HepG2 (cell line): ENCODE measurements at regions not wholly inside any gene's neighbourhood (a gene's known extent, or its start where the extent isn't known, plus 50 kb on each side); places are given as distances from the start of the nearest gene placed in this dataset.

Experiments used
- ATAC-seq: fragments of 200-7000 bp; cut with Tn5 transposase; 3 replicates; pipeline ENCODE4 v1.9.1; 2020; ENCODE audit warnings: mild to moderate bottlenecking, moderate library complexity
- BruUV-seq: library from RNA; stranded (reverse); fragments of 400-500 nt; replicated peaks from 2 replicates; lab custom pipeline; 2021; lab: Mats Ljungman, UMichigan
- CTCF ChIA-PET: fragments of 300-600 bp; formaldehyde crosslinking; extraction: SDS; loops from one replicate; lab custom pipeline; 2021; ENCODE audit warnings: low total read pairs, inconsistent platforms, low intra/inter-chr PET ratio; lab: Yijun Ruan, JAX
- POLR2A ChIA-PET: fragments of 350-600 bp; sonication (Branson Sonifier 250); formaldehyde crosslinking; loops from one replicate; lab custom pipeline; 2020; ENCODE audit warnings: antibody characterized with exemption, inconsistent platforms; lab: Yijun Ruan, JAX
- DNase-seq: peaks from one replicate; pipeline ENCODE4 v3.0.0-alpha.2; 2015; ENCODE audit warnings: low spot score
- FAIRE-seq: peaks from 3 replicates; lab custom pipeline; 2011; peaks lifted over from hg19 to GRCh38; lab: Jason Lieb, UNC
- H2AFZ ChIP-seq: one replicate; pipeline ENCODE4 v1.6.1; 2011; ENCODE audit warnings: low read length, inconsistent platforms
- H3K27ac ChIP-seq: fragments of 300-600 bp; 3 replicates; pipeline ENCODE4 v1.8.0; 2011; ENCODE audit warnings: mixed run types, mild to moderate bottlenecking, mixed read lengths, low read length, inconsistent platforms; ENCODE audit not compliant: insufficient read depth; ENCODE audit errors: extremely low read length
- H3K27me3 ChIP-seq, 2 experiments: fragments of 200-600 bp in 1 of 2; 2 replicates in 1 of 2; 3 replicates in 1 of 2; pipeline versions ENCODE4 v1.6.0 to v1.8.0; 2011; ENCODE audit warnings: low read length in 2 of 2, mild to moderate bottlenecking in 2 of 2, moderate library complexity in 2 of 2, inconsistent platforms in 1 of 2; ENCODE audit not compliant: insufficient read depth in 2 of 2, control insufficient read depth in 1 of 2
- H3K36me3 ChIP-seq, 2 experiments: fragments of 200-600 bp in 1 of 2; replicated peaks in 1 of 2; 2 replicates in 1 of 2; 3 replicates in 1 of 2; pipeline versions ENCODE4 v1.5.1 to v1.8.0; 2011; ENCODE audit warnings: low read length in 2 of 2, inconsistent platforms in 1 of 2; ENCODE audit not compliant: insufficient read depth in 2 of 2, control insufficient read depth in 1 of 2
- H3K4me1 ChIP-seq: 2 replicates; pipeline ENCODE4 v1.5.1; 2012; ENCODE audit warnings: low read length, inconsistent platforms; ENCODE audit not compliant: insufficient read depth
- H3K4me2 ChIP-seq: 2 replicates; pipeline ENCODE4 v1.6.0; 2011; ENCODE audit warnings: low read depth, low read length, inconsistent platforms
- H3K4me3 ChIP-seq, 3 experiments: fragments of 200-600 bp in 1 of 3; sonication (generic), shearing (Covaris generic) in 1 of 3; replicated peaks in 1 of 3; 2 replicates each; pipeline ENCODE4 v1.5.1; 2011 to 2016; ENCODE audit warnings: low read length in 3 of 3, inconsistent platforms in 2 of 3, low read depth in 2 of 3, mild to moderate bottlenecking in 2 of 3, control low read depth in 1 of 3, mixed read lengths in 1 of 3; ENCODE audit not compliant: insufficient read depth in 1 of 3
- H3K79me2 ChIP-seq: one replicate; pipeline ENCODE4 v1.6.1; 2011; ENCODE audit warnings: low read length, inconsistent platforms; ENCODE audit not compliant: insufficient read depth
- H3K9ac ChIP-seq: 2 replicates; pipeline ENCODE4 v1.6.0; 2011; ENCODE audit warnings: mild to moderate bottlenecking, low read depth, low read length, inconsistent platforms; ENCODE audit not compliant: insufficient read depth
- H3K9me3 ChIP-seq: 2 replicates; pipeline ENCODE4 v1.5.1; 2012; ENCODE audit warnings: mild to moderate bottlenecking, low read length
- H4K20me1 ChIP-seq: 2 replicates; pipeline ENCODE4 v1.6.0; 2011; ENCODE audit warnings: inconsistent platforms, mild to moderate bottlenecking, low read length, moderate library complexity; ENCODE audit not compliant: insufficient read depth
- HIVEP1 ChIP-seq: sonication (generic); formaldehyde crosslinking; IDR thresholded peaks from 2 replicates; pipeline ENCODE4 v1.4.0; 2020; ENCODE audit warnings: mild to moderate bottlenecking, missing genetic modification reagents
- MAFK ChIP-seq, 2 experiments: IDR thresholded peaks in 1 of 2; conservative IDR thresholded peaks in 1 of 2; 2 replicates each; pipeline ENCODE4 v1.6.1; 2011; ENCODE audit warnings: improper control_type of control experiment in 2 of 2, low read length in 2 of 2
- ZFP36L2 ChIP-seq: sonication (generic); formaldehyde crosslinking; IDR thresholded peaks from 2 replicates; pipeline ENCODE4 v1.4.0; 2020; ENCODE audit warnings: missing genetic modification reagents
- WGBS: methylation state at CpG from one replicate; pipeline ENCODE4 v1.1.6; 2017; ENCODE audit warnings: low lambda C conversion rate; 5-methylcytosine and 5-hydroxymethylcytosine counted together
- in situ Hi-C: cut with HindIII; loops from 2 replicates; pipeline ENCODE4 v1.10.0; 2017; ENCODE audit warnings: low pct_unique_long_range_greater_than_20kb; ENCODE audit not compliant: extremely low pct_ligation_motif_present
- intact Hi-C: fragments of 100-400 bp; cut with micrococcal nuclease; formaldehyde crosslinking; loops from one replicate; pipeline ENCODE4 v1.10.0; 2022; ENCODE audit not compliant: unreplicated experiment
- TF ChIP-seq, protein P1 (sequence below): IDR thresholded peaks from 2 replicates; pipeline ENCODE4 v1.6.1; 2012; ENCODE audit warnings: inconsistent platforms
- TF ChIP-seq, protein P2 (sequence below): sonication (generic); formaldehyde crosslinking; IDR thresholded peaks from 2 replicates; pipeline ENCODE4 v1.4.0; 2020; ENCODE audit warnings: missing genetic modification reagents, borderline replicate concordance
- TF ChIP-seq, protein P3 (sequence below): sonication (generic); formaldehyde crosslinking; IDR thresholded peaks from 2 replicates; pipeline ENCODE4 v1.4.0; 2020; ENCODE audit warnings: missing genetic modification reagents
- TF ChIP-seq, protein P4 (sequence below): sonication (generic); formaldehyde crosslinking; IDR thresholded peaks from 2 replicates; pipeline ENCODE4 v1.4.0; 2020; ENCODE audit warnings: missing genetic modification reagents, low read depth, mild to moderate bottlenecking, borderline replicate concordance
- TF ChIP-seq, protein P5 (sequence below): sonication (generic); IDR thresholded peaks from 2 replicates; pipeline ENCODE4 v1.6.1; 2016; ENCODE audit warnings: low read depth, borderline replicate concordance

DNA sequence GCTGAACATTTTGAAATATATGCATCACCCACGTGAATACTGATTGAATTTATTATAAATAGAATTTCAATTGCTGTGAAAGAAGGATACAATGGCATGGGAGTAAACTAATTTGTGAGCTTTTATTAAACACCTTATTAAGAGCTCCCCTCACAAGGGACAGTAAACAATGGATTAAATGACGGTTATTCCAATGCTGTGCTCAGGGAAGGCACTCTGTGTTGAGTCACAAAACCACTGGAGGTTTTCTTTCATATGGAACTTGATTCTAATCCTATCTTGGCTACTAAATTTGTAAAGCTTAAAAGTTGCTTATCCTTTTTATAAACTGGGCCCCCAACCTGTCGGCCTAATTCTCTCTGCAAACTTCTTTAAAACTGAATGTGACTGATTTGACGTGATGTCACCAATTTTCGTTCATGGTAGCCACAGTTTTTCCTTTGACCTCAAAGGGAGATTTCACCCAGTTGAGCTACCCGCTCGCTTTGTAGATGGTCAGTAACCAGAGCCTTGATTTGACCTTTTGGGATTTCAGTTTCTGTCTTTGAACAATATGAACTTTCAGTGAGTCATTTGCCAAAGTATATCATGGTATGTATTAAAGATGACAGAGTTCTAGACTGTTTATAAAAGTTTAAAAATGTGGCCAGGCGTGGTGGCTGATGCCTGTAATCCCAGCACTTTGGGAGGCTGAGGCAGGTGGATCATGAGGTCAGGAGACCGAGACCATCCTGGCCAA, 61.3 kb upstream of the PIK3R1 start:
- Histone ChIP-seq H3K4me1 (peaks cover 4% of the 10 kb centered on the region; the same call in 1 of the 2 replicates), H3K9ac (no peak overlapping the region), H3K9me3 (no peaks in the 10 kb centered on the region), H3K36me3 (no peaks in the 10 kb centered on the region), H2AFZ (no peak overlapping the region), H3K4me3 (no peak overlapping the region), H3K79me2 (no peaks in the 10 kb centered on the region), H3K27ac (no peak overlapping the region), H3K27me3 (peaks cover 0 to 9% of the 10 kb centered on the region in 2 experiments; a peak in 3 of 5 replicates), H3K4me2 (no peak overlapping the region), H4K20me1 (no peaks in the 10 kb centered on the region)
- DNase-seq (no peak), FAIRE-seq (no peak), ATAC-seq (no peak)
- POLR2A ChIA-PET = no interaction called here
- in situ Hi-C loops = no loop called here
- CTCF ChIA-PET = no interaction called here
- no TSS peak for BruUV-seq
- WGBS = 44% methylated on average over 9 of the region's 9 CpGs
- intact Hi-C loops = no loop called here
- TF ChIP-seq HIVEP1 (CRISPR knock-in tag) (no peak), ZFP36L2 (CRISPR knock-in tag) (no peak), MAFK (conservative IDR thresholded peaks at IDR 0.05 in 1 of 2, IDR thresholded peaks at IDR 0.05 in 1 of 2; ENCODE audit: low read length in 2 of 2) (no peak)
- TF ChIP-seq, protein P1, sequence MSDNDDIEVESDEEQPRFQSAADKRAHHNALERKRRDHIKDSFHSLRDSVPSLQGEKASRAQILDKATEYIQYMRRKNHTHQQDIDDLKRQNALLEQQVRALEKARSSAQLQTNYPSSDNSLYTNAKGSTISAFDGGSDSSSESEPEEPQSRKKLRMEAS = no peak
- TF ChIP-seq, protein P2, sequence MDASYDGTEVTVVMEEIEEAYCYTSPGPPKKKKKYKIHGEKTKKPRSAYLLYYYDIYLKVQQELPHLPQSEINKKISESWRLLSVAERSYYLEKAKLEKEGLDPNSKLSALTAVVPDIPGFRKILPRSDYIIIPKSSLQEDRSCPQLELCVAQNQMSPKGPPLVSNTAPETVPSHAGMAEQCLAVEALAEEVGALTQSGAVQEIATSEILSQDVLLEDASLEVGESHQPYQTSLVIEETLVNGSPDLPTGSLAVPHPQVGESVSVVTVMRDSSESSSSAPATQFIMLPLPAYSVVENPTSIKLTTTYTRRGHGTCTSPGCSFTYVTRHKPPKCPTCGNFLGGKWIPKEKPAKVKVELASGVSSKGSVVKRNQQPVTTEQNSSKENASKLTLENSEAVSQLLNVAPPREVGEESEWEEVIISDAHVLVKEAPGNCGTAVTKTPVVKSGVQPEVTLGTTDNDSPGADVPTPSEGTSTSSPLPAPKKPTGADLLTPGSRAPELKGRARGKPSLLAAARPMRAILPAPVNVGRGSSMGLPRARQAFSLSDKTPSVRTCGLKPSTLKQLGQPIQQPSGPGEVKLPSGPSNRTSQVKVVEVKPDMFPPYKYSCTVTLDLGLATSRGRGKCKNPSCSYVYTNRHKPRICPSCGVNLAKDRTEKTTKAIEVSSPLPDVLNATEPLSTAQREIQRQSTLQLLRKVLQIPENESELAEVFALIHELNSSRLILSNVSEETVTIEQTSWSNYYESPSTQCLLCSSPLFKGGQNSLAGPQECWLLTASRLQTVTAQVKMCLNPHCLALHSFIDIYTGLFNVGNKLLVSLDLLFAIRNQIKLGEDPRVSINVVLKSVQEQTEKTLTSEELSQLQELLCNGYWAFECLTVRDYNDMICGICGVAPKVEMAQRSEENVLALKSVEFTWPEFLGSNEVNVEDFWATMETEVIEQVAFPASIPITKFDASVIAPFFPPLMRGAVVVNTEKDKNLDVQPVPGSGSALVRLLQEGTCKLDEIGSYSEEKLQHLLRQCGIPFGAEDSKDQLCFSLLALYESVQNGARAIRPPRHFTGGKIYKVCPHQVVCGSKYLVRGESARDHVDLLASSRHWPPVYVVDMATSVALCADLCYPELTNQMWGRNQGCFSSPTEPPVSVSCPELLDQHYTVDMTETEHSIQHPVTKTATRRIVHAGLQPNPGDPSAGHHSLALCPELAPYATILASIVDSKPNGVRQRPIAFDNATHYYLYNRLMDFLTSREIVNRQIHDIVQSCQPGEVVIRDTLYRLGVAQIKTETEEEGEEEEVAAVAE (CRISPR knock-in tag) = no peak
- TF ChIP-seq, protein P3, sequence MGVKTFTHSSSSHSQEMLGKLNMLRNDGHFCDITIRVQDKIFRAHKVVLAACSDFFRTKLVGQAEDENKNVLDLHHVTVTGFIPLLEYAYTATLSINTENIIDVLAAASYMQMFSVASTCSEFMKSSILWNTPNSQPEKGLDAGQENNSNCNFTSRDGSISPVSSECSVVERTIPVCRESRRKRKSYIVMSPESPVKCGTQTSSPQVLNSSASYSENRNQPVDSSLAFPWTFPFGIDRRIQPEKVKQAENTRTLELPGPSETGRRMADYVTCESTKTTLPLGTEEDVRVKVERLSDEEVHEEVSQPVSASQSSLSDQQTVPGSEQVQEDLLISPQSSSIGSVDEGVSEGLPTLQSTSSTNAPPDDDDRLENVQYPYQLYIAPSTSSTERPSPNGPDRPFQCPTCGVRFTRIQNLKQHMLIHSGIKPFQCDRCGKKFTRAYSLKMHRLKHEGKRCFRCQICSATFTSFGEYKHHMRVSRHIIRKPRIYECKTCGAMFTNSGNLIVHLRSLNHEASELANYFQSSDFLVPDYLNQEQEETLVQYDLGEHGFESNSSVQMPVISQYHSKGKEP (CRISPR knock-in tag) = no peak
- TF ChIP-seq, protein P4, sequence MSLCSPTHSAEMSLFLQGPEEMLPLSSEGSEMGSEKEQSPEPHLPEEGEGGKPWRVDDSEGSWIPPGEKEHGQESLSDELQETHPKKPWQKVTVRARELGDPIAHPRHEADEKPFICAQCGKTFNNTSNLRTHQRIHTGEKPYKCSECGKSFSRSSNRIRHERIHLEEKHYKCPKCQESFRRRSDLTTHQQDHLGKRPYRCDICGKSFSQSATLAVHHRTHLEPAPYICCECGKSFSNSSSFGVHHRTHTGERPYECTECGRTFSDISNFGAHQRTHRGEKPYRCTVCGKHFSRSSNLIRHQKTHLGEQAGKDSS = no peak
- TF ChIP-seq, protein P5, sequence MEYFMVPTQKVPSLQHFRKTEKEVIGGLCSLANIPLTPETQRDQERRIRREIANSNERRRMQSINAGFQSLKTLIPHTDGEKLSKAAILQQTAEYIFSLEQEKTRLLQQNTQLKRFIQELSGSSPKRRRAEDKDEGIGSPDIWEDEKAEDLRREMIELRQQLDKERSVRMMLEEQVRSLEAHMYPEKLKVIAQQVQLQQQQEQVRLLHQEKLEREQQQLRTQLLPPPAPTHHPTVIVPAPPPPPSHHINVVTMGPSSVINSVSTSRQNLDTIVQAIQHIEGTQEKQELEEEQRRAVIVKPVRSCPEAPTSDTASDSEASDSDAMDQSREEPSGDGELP = no peak
